GM03348 (cell line): ENCODE measurements at regions not wholly inside any gene's neighbourhood (a gene's known extent, or its start where the extent isn't known, plus 50 kb on each side); places are given as distances from the start of the nearest gene placed in this dataset.

ENCODE experiments used
- DNase-seq: peaks from one replicate; pipeline ENCODE4 v3.0.0; 2012; ENCODE audit warnings: low spot score

DNA sequence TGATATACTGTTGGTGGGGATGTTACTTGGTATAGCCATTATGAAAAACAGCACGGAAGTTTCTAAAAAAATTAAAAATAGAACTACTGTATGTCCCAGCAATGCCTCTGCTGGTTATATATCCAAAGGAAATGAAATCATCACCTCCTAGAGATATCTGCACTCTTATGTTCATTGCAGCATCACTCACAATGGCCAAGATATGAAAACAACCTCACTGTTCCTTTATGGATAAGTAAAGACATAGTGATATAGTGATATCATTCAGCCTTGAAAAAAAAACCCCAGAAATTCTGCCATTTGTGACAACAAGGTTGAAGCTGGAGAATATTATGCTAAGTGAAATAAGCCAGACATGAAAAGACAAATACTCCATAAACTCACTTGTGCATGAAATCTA is 543.8 kb upstream of the SLIT2 start:
- no peak for DNase-seq

DNA sequence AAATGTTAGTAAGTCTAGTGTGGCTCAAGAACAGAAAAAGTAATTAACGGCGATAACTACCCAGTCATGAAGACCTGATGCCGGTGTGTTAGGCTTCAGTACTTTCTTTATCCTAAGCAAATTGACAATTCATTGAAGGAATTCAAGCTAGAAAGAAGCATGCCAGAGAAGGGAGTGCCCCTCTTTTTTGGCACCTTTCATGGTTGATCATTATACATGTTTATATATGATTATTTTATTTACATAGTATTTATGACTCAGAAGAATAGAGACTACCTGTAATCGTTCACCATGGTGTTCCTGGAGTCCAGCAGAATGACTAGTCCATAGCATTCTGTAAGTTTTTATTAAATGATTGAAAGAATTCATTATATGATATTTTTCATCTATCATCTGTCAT is 548.3 kb upstream of the SLIT2 start:
- no peak for DNase-seq

DNA sequence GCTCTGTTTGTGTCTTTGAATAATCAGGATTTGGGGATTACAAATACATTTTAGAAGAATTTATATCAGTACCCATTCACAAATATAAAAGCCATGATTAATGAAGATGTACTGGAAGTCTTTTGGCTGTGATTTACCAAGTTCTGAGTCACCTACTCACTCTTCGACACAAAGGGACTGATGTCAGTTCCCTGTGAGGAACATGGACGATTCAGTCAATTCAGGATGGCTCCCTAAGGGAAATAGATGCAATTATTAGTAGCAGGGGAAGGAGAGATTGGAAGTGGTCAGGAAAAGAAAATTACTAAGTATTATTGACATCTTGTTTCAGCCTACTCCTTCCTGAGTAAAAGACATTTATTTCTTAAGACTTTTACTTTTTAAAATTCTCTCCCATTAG is 550.7 kb upstream of the SLIT2 start:
- DNase-seq, result peak; percentile 21

DNA sequence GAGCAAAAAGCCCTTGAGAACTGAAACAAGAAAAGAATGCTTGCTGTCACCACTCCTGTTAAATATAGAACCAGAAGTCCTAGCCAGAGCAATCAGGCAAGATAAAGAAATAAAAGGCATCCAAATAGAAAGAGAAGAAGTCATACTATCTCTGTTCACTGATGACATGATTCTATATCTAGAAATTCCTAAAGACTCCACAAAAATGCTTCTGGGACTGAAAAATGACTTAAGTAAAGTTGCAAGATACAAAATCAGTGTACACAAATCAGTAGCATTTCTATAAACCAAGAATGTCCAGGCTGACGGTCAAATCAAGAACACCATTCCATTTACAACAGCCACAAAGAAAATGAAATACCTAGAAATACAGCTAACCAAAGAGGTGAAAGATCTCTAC is 552.7 kb upstream of the SLIT2 start:
- no peak for DNase-seq

DNA sequence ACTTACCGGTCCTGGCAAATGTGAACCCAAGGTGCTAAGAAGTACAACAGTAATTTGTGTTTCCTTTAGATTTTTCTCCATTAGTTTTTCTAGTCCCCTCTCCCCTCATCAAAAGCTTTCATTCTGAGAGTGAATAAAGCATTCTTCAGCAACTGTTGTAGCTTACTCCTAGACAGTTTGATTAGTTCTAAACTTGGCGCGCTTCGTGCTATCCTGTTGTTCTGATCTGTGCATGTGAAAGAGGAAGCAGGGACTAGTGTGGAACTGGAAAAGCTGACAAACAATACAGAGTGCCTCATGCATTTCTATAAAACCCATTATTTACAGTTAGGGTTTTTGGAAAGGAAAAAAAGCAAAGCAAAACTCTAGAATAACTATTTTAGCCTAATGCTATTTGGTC is 556.9 kb upstream of the SLIT2 start:
- DNase-seq, result no peak

- no peak for DNase-seq
These were observed 557.7 kb upstream of the SLIT2 start for GRCh38 chr4:19693936-19694570.

- DNase-seq, result peak; percentile 62
These were observed 562.2 kb upstream of the SLIT2 start for GRCh38 chr4:19689511-19689910.

DNA sequence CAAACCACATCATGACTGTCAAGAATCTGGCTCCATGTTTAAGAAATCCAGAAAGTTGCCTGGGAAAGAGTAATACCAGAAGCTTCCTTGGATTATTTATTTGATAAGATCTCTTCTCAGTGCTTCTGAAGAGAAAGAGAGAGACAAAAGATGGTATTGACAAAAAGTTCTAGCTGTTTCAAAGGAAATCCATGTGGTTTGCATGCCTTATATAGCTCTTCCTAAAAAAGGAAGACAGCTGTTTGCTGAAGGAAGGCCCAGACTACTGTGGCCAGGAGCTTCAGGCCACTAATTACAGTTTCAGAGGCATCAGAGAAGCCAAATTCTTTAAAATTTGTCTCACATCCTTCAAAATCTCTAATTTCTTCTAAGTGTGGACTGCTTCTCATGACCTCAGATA is 565.2 kb upstream of the SLIT2 start:
- no peak for DNase-seq

- no peak for DNase-seq
These were observed 567.6 kb upstream of the SLIT2 start for GRCh38 chr4:19684084-19684483.

DNA sequence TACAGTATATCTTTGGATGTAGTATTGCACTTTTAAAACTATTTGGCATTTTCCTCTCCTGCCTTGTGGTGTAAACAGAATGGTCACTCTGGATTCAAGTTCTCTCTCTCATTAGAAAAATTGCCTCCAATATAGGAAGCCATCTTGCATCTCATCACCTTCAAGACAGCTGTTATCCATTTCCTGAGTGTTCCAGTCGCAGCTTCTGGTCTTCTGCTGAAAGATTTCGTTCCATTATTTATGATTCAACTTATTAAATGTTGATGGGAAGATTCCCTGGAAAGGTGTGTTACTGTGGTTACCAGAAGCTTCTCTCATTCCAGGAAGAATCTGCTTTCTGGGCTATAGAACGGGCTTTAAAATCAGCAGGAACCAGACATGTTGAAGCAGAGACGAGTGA is 568.3 kb upstream of the SLIT2 start:
- no peak for DNase-seq

DNA sequence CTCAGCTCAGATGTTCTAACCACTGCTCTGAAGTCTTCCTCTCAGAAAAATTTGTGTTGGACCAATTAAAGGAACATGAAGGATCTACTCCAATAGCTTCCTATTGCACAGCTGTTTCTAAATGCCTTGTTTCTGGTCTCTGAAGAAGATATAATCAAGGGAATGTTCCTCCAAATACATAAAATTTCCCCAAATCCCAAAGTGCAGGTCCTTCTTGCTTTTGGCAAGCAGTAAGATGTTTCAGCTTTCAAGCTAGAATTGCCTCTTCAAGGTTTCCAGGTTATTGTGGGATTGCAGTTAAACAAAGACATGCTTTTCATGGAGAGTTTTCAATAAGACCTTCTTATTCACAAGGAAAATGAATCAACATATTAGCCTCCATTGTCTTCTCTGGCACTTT is 574.5 kb upstream of the SLIT2 start:
- DNase-seq, result no peak

DNA sequence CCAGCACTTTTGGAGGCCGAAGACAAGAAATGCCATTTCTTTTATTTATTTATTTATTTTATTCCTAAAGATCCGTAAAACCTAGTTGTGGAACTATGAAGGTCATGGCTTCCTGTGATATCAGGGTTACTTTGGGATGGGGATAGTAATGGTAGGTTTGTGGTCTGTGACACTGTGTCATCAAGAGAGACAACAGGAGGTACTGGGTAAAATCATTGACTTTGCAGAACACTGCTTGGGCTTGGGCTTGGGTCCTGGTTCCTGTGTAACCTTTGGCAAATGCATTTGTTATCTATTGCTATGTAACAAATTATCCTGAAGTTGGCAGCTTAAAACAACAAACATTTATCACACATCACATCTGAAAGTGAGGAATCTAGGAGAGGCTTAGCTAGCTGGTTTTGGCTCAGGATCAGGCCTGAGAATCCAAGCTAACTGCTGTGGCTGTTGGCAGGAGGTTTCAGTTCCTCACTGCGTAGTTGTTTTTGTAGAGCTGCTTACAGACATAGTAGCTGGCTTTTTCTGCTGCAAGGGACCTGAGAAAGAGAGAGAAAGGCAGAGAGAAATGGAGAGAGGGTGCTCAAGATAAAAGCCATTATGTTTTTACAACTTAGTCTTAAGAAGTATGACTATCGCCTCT is 576.4 kb upstream of the SLIT2 start:
- DNase-seq, result peak; percentile 52

DNA sequence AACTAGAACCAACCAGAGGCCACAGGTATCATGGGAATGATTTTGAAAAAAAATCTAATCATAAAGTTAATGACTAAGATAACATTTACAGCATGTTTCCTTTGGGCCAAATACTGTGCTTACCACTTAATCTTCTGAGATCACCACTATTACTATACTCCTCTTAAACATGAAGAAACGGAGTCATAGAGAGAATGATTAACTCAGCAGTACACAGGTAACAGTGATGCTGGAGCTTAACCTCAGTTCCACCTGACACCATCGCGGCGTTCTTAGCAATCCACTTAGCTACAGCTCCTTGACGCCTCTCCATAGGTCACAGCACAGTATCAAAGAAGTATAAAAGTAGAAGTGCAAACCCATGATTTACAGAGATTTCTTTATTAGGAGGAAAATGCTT is 592.6 kb upstream of the SLIT2 start:
- no peak for DNase-seq

DNA sequence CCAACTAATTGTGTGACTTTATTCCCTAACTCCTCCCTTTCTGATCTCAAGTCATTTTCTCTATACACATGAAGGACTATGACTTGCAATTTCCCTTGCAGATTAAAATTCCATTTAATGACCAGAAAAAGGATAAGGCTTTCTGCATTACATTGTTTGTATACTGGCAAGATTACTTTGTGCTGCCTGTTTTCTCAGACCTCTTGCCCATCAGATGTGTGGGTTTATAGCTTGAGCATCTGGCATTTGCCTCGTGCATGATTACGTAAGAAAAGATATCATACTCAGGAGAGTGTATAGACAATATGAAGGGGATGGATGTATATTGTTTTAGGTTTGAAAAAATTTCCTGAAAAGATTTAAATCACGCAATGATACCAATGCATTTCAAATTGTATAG is 593.8 kb upstream of the SLIT2 start:
- no peak for DNase-seq

GRCh38 chr4:19655666-19656065 is 596.0 kb upstream of the SLIT2 start:
- DNase-seq, result no peak

GRCh38 chr4:19650903-19651864 is 600.5 kb upstream of the SLIT2 start:
- peak; percentile 16 for DNase-seq

DNA sequence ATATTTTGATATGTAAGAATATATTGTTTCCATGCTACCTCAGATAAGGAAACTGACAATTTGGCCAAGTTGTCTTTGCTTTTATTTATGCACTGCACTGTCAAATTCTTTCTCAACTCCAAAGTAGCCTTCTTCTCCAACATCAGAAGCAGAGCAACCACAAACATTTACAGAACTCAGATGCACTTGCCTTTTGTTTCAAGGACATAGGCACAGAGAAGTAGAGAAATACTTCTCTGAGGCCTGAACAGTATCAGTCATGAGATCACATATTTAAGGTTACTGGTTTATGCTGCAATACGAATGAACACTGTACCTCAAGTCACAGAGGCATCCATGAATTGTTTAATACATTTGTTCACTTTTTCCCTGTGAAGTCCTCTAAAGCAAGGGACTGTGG is 606.1 kb upstream of the SLIT2 start:
- DNase-seq, result no peak

GRCh38 chr4:19636451-19636850 is 615.3 kb upstream of the SLIT2 start:
- DNase-seq, result no peak

GRCh38 chr4:19631814-19632213 is 619.9 kb upstream of the SLIT2 start:
- no peak for DNase-seq

GRCh38 chr4:19623866-19624265 is 627.8 kb upstream of the SLIT2 start:
- no peak for DNase-seq

DNA sequence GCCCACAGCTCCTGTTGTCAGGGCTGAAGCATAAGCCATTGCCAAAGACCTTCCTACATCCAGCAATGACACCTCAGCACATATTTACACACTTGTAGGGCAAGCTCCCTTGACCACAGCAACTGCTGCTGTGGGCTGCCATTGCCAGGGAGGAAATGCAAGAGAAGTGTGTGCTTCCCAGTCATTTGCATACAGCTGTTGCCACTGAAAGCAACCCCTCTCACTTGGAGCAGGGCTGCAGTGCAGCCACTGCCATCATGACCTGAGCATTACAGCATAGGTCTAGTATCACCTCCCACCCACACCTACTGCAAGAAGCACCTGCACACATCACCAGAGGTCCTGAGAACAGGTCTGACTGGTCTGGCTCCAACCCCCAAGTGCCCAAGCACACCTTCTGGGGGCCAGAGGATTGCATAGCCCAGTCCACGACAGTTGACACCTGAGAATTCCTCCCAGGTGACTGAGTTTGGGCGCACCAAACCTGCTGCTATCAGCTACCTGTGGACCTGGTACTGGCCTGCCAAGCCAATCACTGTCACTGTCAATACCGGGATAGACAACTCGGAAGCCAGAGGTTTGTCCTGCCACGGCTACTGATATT is 636.5 kb upstream of the SLIT2 start:
- peak; percentile 1 for DNase-seq

GRCh38 chr4:19614171-19614570 is 637.5 kb upstream of the SLIT2 start:
- DNase-seq, result peak; percentile 10

DNA sequence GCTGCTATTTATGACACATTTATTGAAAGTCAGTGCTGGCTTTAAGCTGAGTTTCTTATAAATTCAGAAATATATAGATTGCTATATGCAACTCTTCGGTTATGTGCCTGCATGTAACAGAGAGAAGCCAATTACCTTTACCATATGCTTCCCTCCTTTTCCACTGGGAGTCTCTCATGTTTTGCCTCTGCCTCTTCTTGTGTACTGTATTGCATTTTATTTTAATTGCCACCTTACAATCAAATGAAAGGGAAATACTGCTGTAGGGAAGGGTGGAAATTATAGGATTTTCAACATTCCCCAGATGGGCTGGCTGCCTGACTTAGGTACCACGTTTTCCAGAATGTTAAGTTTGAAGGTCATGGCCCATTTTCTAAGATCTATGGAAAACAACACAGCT is 655.4 kb upstream of the SLIT2 start:
- DNase-seq, result no peak
